GM19238 (cell line): ENCODE measurements at regions not wholly inside any gene's neighbourhood (a gene's known extent, or its start where the extent isn't known, plus 50 kb on each side); places are given as distances from the start of the nearest gene placed in this dataset.

Source experiments
- DNase-seq: peaks from one replicate; pipeline ENCODE4 v3.0.0; 2011; ENCODE audit warnings: low spot score; ENCODE audit not compliant: insufficient read length

DNA sequence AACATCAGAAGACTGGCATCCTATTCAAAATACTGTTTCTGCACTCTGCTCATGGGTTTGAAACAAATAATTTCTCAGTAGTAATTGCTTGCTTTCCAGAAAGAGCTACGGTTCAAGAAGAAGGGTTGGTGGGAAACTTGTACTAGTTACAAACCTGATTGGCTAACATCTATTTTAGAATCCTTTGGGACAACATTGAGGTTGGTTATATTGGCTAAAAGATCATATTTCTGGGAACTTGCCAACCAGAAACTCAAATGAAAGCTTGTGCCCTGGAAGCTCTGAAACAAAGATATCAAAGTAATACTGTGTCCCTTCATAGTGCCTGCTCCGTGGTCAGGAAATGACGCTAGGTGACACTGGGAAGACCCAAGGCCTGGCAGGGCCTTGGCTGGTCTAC is 141.7 kb downstream of the LACC1 start:
- DNase-seq, result no peak

DNA sequence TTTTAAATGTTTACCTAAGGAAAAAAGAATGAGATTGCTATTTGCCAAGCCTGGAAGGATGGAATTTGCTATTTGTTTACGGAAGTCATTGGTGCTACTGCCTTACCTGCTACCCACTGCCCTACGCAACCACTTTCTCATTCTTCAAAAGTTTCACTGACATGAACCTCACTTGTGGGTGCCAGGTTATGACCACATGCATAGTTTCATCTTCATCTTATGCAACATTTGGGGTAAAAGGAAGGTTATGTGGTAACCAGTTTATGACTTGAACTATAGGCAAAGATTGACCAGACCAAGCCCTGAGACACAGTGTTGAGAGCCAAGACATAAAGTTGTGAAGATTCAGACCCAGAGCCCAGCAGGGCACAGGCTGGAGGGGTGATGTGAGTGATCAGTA is 142.5 kb downstream of the LACC1 start:
- no peak for DNase-seq

- no peak for DNase-seq
Measured at GRCh38 chr13:44024167-44024845, 144.6 kb downstream of the LACC1 start.

- DNase-seq, result no peak
Measured at GRCh38 chr13:44024846-44025195, 145.1 kb downstream of the LACC1 start.

DNA sequence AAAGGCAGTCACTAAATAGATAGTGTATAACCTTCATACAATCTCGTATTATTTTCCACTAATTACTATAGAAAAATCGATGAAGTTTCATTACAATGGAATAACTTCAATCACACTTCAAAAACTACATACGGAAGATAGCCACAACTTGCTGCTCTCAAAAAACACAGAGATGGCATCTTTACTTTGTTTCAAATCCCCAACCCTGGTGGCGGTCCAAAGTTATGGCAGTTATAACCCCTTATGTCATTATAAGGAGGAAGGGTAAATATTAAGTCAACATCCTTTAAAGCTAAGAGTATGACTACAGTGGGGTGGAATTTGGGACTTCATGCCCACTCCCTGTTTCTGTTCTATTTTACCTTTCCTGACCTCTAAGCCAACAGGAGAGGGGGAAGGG is 146.5 kb downstream of the LACC1 start:
- no peak for DNase-seq

DNA sequence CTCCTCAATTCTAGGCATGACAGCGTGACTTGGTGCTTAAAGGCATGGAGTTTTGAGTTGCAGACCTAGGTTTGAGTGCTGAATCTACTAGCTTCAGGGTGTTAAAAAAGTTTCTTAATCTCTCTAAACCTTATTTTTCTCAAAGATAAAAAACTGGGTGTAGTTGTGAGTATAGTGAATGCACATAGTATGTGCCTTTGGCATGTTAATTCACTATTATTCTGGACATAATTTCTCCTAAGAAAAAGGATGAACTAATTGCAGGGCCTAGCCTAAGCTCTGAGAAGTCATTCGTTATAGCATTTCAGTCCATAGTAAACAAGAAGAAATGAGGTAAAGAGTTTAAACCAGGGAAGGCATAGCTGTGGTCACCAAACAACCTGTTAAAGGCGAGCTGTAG is 149.0 kb downstream of the LACC1 start:
- DNase-seq, result no peak

- DNase-seq, result no peak
Measured at GRCh38 chr13:44030615-44031014, 150.9 kb downstream of the LACC1 start.

DNA sequence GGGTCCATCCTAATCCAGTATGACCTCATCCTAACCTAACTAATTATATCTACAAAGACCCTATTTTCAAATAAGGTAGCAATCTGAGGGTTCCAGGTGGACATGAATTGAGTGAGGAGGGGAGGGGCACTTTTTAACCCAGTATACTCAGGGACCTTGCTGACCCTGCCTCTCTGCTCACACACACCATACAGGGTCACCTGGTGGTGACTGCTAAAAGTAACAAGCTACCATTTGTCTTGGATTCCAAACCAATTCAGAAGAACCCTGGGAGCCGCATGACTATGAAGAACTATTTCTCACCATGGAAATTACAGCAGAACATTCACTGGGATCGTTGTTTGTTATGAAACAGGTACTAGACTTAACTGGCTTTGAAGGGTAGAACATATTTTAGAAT is 151.9 kb downstream of the LACC1 start:
- DNase-seq, result no peak

DNA sequence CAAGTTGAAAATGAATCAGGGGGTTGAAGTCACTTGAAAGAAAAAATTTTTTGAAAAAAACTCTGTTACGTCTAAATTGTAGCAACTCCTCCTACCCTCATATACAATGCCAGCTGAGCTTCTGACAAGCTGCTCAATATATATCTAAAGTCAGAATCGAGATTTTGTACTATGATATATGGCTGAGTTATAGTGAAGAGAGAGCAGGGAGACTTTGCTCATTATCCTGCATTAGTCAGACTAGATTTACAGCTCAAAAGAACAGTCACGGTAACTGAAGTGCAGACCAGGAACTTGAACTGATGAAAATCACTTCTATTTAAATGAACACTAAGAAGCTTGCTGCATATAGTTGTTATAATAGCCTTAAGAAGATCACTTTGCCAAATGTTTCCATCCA is 153.1 kb downstream of the LACC1 start:
- DNase-seq, result no peak

GRCh38 chr13:44035400-44035799 is 155.7 kb downstream of the LACC1 start:
- no peak for DNase-seq

- DNase-seq, result no peak
Measured at GRCh38 chr13:44040070-44040817, 160.5 kb downstream of the LACC1 start.

DNA sequence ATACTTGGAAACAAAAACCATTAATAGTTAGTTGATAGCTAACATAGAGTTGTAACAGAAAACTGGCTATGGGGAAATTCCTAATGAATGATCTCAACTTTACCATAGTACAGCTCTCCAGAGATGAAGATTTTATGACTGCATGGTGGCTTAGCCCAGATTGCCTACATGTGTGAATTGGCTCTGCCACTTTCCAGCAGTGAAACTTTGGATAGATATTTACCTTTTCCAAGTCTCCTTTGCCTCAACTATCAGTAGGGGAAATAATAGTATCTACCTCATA is 161.1 kb downstream of the LACC1 start:
- no peak for DNase-seq

DNA sequence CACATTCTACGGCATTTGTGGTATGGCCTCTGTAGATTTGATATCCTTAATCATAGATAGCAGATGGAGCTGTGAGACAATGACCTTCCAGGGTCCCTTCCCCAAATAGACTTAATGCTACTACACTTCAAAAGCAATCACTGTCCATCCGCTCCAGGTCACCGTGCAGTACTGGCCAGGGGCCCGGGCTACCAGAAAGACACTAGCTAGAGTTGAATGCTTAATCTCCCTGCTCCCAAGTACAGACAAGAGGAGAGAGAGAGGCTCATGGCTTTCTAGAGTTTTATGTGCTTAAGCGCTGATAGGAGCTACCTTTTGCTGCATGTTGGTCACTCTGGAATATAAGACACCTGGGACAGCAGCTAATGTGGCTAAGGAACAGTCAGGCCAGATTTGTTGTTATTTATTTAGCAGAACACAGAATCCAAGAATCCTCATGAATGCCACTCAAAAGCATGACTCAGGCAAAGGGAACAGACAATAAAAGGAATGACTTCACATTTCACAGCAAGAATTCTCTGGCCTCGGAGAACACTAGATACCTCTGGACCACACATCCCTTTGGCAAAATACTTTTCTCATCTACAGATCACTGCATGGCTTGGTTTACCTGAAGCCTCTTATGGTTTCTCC is 165.0 kb downstream of the LACC1 start:
- no peak for DNase-seq

GRCh38 chr13:44045180-44045562 is 165.5 kb downstream of the LACC1 start:
- no peak for DNase-seq

- no peak for DNase-seq
Measured at GRCh38 chr13:44046428-44046827, 166.7 kb downstream of the LACC1 start.

DNA sequence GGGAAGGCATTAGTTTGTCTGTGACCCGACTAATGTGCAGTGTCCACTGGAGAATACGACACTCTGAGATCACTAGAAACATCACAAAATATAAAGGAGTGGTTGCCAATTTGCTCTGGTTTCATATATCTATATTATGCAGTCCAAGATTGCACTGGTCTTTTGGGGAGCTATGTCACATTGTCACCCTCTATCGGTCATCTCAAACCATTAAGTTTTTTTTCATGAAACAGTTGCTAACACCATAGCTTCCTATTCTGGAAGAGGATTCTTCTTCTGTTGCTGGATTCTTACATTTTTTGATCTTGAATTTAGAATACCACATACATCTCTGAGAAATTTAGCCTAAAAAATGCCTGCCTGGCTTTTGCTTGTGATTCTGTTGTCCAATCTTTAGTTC is 168.6 kb downstream of the LACC1 start:
- no peak for DNase-seq

DNA sequence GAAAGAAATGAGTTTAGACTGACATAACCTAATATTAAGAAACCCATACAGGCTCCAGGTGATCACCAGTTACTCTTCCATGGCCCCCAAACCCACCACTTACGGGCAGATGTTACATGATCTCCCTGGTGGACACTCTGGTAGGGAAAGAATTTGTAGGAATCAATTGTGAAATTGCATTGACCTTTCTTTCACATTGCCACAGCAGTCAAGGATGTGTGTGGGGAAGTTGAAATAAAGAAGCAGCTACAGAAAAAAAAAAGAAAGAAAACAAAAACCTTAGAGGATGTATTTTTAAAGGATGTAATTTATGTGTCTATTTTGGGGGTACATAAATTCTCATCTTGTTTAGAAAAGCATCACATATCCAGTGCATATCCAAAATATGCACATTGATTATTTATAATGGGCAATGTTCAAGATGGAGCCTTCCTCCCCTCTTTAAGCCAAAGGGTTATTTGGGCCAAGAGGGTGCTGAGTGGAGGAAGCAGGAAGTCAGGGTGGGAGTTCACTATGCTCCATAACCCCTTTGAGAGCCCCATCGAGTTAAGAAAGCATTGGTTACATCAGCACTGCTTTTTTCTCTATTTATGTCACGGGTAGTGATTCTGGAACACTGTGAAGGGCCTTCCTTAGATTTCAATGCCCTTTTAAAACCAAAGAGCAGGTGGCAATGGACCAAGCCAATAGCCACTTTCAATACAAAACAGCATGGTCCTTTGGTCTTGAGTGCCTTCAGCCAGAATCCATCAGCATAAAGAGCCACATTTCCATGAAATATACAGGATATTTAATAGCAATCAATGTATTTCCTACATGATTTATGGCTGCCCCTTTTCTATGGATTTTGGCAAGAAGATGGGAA is 169.6 kb downstream of the LACC1 start:
- no peak for DNase-seq

GRCh38 chr13:44050450-44051063 is 170.9 kb downstream of the LACC1 start:
- DNase-seq, result no peak

DNA sequence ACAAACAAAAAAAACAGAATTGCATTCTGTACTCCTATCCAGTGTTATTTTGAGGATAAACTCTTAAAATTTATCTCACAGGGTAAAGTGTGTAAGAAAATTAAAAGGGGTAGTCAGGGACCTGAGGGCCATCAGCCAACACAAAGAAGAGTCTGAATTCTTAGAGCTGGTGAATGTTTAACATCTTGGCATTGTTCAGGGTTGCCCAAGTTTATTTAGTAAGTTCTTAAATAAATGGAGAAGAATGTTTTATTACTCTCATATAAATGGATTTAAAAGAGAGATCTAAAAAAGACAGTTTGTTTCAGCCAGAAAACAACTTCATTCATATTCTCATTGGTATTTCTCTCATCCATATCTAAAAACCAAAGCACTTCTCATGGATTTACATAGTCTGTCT is 171.7 kb downstream of the LACC1 start:
- no peak for DNase-seq

DNA sequence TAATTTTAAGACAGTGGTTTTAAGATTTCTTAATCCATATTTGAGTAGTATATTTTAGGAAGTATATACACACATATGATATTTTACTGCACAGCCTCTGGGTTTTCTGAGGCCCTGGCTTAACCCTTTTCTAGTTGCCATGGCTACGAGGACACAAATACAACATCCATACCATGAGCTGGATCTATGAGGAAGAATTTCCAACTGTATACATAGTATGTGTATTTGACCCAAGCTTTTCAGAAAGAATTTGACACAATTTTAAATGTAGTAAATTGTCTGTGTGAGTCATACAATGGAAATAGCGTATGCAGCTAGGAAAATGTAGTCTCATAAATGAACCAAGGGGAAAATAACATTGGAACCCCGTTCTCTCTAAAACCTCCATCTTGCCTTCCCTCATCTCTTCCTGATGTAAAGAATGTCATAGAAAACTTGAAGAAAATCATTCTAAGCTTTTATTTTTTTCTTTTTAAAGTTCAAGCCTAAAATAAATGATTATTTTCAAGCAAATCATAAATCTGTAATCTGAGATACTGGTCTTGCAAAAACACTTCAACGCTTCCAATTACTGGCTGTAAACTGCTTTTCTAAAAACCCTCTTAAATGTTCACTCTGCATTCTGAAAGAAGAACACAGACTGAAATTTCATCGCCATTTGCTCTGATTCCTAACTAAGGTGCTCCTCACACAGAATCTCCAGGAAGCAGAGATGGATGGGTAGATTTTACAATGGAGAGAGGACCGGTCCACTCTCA is 172.4 kb downstream of the LACC1 start:
- no peak for DNase-seq

- no peak for DNase-seq
Measured at GRCh38 chr13:44052780-44053184, 173.1 kb downstream of the LACC1 start.
